IMR-90 (cell line): ENCODE measurements at regions not wholly inside any gene's neighbourhood (a gene's known extent, or its start where the extent isn't known, plus 50 kb on each side); places are given as distances from the start of the nearest gene placed in this dataset.

ENCODE experiments used
- BHLHE40 ChIP-seq: fragments of 150-350 bp; IDR thresholded peaks from 2 replicates; pipeline ENCODE4 v1.6.1; 2016; ENCODE audit warnings: mild to moderate bottlenecking, low read depth, low read length
- CHD1 ChIP-seq: IDR thresholded peaks from 2 replicates; pipeline ENCODE4 v1.6.1; 2012; ENCODE audit warnings: low read depth, low read length, improper control_type of control experiment
- MAFK ChIP-seq: IDR thresholded peaks from 2 replicates; pipeline ENCODE4 v1.6.1; 2012; ENCODE audit warnings: low read depth, low read length, improper control_type of control experiment
- NFE2L2 ChIP-seq: fragments of 150-350 bp; IDR thresholded peaks from 2 replicates; pipeline ENCODE4 v1.6.1; 2016; ENCODE audit warnings: low read depth, mild to moderate bottlenecking, low read length
- POLR2A ChIP-seq: IDR thresholded peaks from 2 replicates; pipeline ENCODE4 v1.6.1; 2012; ENCODE audit warnings: mild to moderate bottlenecking, low read depth, low read length
- SMC3 ChIP-seq: fragments of 150-350 bp; IDR thresholded peaks from 2 replicates; pipeline ENCODE4 v1.6.1; 2016; ENCODE audit warnings: low read depth, mild to moderate bottlenecking, antibody characterized with exemption, low read length, moderate library complexity
- TF ChIP-seq, protein P1 (sequence below): conservative IDR thresholded peaks from 2 replicates; pipeline ENCODE4 v1.5.1; 2012; ENCODE audit warnings: mild to moderate bottlenecking, low read depth, low read length, improper control_type of control experiment

DNA sequence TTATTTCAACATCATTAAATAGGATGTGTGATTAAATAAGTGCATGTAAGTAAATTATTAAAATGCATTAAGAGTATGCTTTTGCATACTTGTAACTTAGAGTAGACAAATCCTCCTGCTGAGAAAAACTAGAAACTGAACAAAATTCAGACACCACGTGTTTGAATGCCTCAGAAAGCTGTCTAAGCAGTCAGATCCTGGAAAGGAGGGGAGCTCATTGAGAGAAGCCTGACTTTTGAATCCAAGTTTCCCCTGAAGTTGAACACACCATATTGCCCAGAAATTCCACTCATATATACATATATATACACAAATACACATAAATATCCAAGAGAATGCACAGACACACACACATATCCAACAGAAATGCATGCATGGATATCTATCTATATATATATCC is 190.0 kb upstream of the BMP2 start:
- TF ChIP-seq, protein P1, sequence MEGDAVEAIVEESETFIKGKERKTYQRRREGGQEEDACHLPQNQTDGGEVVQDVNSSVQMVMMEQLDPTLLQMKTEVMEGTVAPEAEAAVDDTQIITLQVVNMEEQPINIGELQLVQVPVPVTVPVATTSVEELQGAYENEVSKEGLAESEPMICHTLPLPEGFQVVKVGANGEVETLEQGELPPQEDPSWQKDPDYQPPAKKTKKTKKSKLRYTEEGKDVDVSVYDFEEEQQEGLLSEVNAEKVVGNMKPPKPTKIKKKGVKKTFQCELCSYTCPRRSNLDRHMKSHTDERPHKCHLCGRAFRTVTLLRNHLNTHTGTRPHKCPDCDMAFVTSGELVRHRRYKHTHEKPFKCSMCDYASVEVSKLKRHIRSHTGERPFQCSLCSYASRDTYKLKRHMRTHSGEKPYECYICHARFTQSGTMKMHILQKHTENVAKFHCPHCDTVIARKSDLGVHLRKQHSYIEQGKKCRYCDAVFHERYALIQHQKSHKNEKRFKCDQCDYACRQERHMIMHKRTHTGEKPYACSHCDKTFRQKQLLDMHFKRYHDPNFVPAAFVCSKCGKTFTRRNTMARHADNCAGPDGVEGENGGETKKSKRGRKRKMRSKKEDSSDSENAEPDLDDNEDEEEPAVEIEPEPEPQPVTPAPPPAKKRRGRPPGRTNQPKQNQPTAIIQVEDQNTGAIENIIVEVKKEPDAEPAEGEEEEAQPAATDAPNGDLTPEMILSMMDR, result no peak
- TF ChIP-seq POLR2A (no peak), CHD1 (no peak), NFE2L2 (no peak), BHLHE40 (no peak), SMC3 (no peak), MAFK (no peak)
